OCI-LY7 (cell line): ENCODE measurements at regions not wholly inside any gene's neighbourhood (a gene's known extent, or its start where the extent isn't known, plus 50 kb on each side); places are given as distances from the start of the nearest gene placed in this dataset.

Source experiments
- EZH2phosphoT487 ChIP-seq: fragments of 200-600 bp; sonication (generic); IDR thresholded peaks from 2 replicates; pipeline ENCODE4 v1.6.1; 2018; ENCODE audit warnings: low read depth, borderline replicate concordance, mild to moderate bottlenecking, mixed run types, antibody characterized with exemption, low read length, moderate library complexity, mixed read lengths
- TF ChIP-seq, protein P1 (sequence below): fragments of 200-600 bp; sonication (generic); conservative IDR thresholded peaks from 2 replicates; pipeline ENCODE4 v1.5.1; 2014; ENCODE audit warnings: mild to moderate bottlenecking, antibody characterized with exemption, low read length, moderate library complexity, mixed read lengths

DNA sequence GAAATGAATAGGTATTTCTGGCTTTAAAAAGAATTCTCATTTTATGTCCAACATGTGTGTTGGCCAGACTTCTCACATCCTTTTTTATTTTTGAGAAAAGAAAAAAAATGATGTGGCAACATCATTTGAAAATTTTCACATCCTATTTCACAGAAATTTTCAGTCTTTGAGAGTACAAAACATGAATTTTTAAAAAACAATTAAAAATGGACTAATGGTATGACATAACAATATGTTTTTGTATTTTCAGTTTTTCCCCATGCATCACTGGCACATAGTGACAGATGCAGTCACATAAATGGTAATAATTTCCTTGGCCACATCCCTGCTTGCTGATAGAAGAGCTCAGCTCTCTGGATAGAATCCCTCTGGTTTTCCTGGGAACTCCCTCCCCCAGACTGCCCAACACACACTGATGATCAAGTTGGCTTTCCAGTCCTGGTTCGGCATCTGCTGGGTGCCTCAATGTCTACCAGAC lies 188.5 kb upstream of the AGR3 start:
- TF ChIP-seq, protein P1, sequence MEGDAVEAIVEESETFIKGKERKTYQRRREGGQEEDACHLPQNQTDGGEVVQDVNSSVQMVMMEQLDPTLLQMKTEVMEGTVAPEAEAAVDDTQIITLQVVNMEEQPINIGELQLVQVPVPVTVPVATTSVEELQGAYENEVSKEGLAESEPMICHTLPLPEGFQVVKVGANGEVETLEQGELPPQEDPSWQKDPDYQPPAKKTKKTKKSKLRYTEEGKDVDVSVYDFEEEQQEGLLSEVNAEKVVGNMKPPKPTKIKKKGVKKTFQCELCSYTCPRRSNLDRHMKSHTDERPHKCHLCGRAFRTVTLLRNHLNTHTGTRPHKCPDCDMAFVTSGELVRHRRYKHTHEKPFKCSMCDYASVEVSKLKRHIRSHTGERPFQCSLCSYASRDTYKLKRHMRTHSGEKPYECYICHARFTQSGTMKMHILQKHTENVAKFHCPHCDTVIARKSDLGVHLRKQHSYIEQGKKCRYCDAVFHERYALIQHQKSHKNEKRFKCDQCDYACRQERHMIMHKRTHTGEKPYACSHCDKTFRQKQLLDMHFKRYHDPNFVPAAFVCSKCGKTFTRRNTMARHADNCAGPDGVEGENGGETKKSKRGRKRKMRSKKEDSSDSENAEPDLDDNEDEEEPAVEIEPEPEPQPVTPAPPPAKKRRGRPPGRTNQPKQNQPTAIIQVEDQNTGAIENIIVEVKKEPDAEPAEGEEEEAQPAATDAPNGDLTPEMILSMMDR: no peak
- no peak for TF ChIP-seq EZH2phosphoT487
